Activated gamma-delta T cell treated with anti-CD3 and anti-CD28 coated beads, Interleukin-2, amount 50 U/mL, for 16 hours (primary cell): ENCODE measurements at regions not wholly inside any gene's neighbourhood (a gene's known extent, or its start where the extent isn't known, plus 50 kb on each side); places are given as distances from the start of the nearest gene placed in this dataset.

Source experiments
- DNase-seq: peaks from one replicate; pipeline ENCODE4 v3.0.0-alpha.2; 2020; ENCODE audit warnings: low read depth

DNA sequence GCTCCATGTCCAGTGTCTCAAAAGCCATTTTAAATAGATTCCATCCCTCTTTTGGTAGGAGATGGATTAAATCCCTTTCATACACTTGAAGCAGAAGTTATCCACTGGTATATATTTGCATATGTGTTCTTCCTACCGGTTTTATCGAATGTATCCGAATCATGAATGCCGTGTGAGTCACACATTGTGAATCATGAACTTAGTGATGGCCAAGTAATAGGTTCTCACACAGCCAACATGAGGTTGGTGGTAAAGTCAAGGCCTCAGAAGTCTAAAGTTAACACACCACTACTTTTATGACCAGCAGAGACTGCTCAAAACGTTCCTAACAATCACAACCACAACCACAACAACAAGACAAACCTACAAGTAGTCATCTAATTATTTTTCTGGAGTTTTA lies 345.5 kb downstream of the THBS2 start:
- no peak for DNase-seq

GRCh38 chr6:168906391-168906790 lies 347.3 kb downstream of the THBS2 start:
- no peak for DNase-seq

- no peak for DNase-seq
These were observed 348.1 kb downstream of the THBS2 start for GRCh38 chr6:168905451-168906090.

- no peak for DNase-seq
These were observed 349.9 kb downstream of the THBS2 start for GRCh38 chr6:168903613-168904345.

DNA sequence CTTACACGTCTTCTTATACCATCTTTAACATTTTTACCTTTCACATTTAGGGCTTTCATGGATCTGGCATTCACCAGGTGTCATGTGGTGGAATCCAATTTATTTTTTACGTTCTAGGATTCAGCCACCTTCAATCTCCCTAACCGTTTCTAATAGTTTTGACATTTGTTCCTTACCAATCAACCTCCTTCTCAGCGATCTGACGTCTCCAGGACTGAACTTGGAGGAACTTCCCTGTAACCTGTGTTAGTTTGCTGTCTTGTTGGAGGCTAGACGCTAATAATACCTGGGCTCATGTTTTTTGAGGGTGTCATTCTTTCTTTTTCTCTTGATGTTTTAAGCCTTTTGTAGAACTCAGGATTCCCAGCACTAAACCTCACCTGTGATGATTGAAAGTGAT lies 351.6 kb downstream of the THBS2 start:
- no peak for DNase-seq

GRCh38 chr6:168901076-168901475 lies 352.6 kb downstream of the THBS2 start:
- DNase-seq: no peak

GRCh38 chr6:168896321-168896720 lies 357.3 kb downstream of the THBS2 start:
- DNase-seq: no peak

DNA sequence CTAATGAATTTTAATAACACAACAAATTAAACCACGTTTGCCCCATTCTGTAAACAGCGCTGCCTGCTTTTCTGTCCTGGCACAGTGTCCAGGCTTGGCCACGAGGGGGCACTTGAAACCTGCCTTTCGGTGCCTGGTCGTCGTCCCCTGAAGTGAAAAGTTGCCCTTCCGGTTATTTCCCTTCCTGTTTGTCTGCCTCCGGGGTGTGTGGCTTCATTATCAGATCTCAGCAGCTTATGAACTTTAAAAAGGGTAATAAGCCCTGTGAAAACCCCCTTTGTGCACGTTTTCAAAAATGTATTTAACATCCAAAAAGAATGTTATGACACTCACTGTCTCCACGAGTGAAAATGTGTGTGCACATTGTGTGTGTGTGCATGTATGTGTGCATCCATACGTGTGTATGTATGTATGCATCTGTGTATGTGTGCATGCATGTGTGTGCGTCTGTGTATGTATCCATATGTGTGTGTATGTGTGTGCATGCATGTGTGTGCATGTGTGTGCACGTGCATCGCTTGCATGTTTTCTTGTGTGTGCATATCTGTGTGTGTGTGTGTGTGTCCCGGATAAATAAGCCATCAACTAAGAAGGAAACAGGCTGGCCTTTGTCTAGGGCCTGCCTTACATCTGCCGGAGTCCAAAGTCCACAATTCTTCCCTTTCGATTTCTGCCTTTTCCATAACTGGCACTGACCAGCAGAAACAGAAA lies 358.4 kb downstream of the THBS2 start:
- peak; percentile 64 for DNase-seq

DNA sequence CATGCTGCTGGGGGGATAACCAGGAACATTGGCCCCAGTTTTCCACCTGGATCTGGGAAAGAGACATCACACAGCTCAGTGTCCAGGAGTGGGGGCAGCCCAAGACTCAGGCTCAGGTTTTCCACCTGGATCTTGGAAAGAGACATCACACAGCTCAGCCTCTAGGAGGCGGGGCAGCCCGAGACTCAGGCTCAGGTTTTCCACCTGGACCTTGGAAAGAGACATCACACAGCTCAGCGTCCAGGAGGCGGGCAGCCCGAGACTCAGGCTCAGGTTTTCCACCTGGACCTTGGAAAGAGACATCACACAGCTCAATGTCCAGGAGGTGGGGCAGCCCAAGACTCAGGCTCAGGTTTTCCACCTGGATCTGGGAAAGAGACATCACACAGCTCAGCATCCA lies 361.6 kb downstream of the THBS2 start:
- no peak for DNase-seq

DNA sequence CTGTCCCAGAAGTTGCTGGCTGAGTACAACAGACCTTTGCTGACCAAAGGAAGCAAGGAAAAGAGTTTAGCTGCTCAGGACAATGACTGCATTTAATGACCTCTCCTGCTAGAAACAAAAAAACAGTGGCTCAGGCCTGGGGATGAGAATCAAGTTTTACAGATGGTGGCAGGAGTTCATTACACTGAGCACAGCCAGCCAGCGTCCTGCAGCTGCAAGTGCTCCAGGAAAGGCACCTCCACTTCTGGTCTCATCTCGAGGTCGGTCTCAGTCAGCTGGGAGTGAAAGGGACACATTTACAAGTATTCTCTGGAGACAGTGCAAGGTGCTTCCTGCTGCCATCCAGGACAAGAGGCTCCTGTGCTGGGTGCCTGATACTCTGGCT lies 362.7 kb downstream of the THBS2 start:
- no peak for DNase-seq

GRCh38 chr6:168890306-168890980 lies 363.2 kb downstream of the THBS2 start:
- no peak for DNase-seq

GRCh38 chr6:168888786-168889345 lies 364.8 kb downstream of the THBS2 start:
- DNase-seq: no peak

GRCh38 chr6:168888102-168888501 lies 365.5 kb downstream of the THBS2 start:
- no peak for DNase-seq

DNA sequence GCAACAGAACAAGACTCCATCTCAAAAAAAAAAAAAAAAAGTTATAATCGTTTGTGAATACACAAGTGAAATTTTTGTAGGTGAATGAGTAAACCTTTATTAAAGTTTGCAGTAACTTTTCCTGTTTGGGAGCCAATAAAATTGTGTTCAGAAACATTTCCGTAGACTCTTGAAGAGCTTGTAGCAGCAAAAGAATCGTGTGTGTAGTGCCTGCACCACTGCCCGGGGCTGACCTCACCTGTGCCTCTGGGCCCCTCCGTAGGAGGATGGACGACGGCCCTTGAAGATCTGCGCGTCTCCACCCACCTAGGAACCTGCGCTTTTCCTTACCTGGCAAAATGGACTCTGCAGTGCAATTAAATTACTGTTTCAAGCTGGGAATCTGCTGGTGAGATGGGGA lies 366.0 kb downstream of the THBS2 start:
- no peak for DNase-seq

DNA sequence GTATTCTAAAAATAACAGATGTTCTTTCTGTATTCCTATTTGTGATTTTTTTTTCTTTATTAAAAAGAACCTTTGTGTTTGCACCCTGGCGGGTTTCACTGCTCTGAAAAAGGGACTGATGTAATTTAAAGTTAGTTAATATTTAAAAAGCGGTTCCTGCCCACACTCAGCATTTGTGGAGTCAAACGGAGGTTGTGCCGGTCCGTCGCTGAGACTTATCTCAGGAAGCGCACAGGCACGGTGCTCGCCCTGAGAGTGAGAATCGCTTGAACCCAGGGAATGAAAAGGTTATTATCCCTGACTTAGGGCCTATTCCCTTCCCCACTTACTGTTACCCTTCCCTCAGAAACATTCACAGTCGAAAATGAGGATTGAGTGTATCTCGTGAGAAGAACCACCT lies 366.7 kb downstream of the THBS2 start:
- DNase-seq: no peak

GRCh38 chr6:168885751-168886742 lies 367.6 kb downstream of the THBS2 start:
- DNase-seq: no peak

DNA sequence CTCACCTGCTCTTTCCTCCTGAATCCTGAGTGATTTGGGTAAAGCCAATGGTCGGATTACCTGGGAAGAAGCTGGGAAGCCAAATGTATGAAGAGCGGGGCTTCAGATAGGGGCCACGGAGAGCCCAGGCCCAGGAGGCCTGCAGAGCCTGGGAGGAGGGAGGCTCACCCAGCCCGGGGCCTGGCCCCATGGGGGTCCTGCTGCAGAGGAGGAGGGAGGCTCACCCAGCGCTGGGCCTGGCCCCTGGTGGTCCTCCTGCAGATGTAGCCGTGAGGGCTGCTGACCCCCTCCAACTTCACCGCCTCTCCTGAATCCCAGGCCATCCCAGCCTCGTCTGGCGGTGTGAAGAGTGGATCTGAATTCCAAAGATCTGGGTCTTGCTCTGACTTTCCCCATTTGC lies 368.4 kb downstream of the THBS2 start:
- DNase-seq: no peak

- peak; percentile 60 for DNase-seq
These were observed 369.0 kb downstream of the THBS2 start for GRCh38 chr6:168884646-168885086.

DNA sequence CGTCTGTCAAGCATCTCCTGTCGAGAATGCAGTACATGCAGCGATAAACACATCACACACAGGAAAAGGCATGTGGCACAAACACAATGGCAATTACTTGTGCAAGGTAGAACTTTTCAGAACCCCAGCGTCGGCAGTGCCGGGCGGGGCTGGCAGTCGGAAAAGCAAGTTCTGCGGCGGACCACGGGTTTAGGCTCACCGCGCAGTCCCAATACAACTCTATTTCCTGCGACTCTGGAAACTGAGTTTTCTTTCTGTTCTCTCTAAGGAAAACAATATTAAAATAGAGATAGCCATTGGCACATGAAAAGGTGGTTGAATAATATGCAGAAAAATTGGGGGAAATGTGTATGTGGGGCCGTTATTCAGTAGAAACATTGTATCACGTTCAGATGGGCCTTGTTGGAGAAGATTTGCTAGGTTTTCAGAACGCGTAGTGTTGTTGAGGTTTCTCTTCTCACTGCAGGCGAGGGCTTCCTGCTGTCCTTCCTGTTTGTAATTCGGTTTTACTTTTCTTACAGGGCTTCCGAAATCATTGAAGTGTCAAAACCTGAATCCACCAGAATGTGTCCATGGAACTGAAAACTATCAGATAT lies 369.5 kb downstream of the THBS2 start:
- no peak for DNase-seq

DNA sequence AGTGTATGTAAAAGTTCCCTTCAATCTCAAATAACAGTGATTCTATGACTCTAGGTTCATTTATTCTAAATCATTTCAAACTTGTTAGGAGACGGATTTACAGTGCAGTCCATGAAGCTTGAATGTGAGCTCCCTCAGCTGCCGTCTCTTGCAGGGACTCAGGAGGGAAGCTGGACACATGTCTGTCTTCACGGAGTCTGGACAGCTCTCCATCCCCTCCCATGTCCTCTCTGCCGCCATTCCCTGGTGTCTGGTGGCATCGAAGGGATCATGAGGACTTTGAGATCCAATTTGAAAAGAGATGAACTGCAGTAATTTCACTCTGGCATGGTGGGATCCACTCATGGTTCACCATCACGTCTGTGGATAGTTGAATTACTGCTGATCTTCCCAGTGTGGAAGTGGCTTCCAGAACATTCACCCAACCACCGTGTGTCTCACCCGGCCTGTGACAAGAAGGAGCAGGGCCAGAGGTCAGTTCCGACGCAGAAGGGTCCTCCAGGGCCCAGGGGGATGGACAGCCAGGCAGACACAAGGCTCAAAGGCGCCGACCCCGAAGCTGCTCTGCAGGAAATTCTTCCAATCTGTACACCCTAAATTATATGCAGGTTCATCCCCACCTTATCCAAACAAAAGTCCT lies 370.1 kb downstream of the THBS2 start:
- DNase-seq: no peak
